Panc1 (cell line): ENCODE measurements at regions not wholly inside any gene's neighbourhood (a gene's known extent, or its start where the extent isn't known, plus 50 kb on each side); places are given as distances from the start of the nearest gene placed in this dataset.

Source experiments
- ATAC-seq: fragments of 200-7000 bp; cut with Tn5 transposase; 2 replicates; pipeline ENCODE4 v1.9.1; 2020; ENCODE audit warnings: mild to moderate bottlenecking, moderate library complexity
- BruUV-seq: library from RNA; stranded (reverse); fragments of 400-500 nt; replicated peaks from 2 replicates; lab custom pipeline; 2021; lab: Mats Ljungman, UMichigan
- CTCF ChIA-PET: fragments of 300-600 bp; sonication (Branson Sonifier 250); formaldehyde crosslinking; loops from one replicate; lab custom pipeline; 2022; ENCODE audit warnings: antibody characterized with exemption; lab: Charles Lee
- POLR2A ChIA-PET: fragments of 300-600 bp; sonication (Branson Sonifier 250); formaldehyde crosslinking; loops from one replicate; lab custom pipeline; 2022; ENCODE audit warnings: antibody characterized with exemption; lab: Charles Lee
- DNase-seq: peaks from one replicate; pipeline ENCODE4 v3.0.0-alpha.2; 2010; ENCODE audit warnings: low read depth, low spot score
- H3K27ac ChIP-seq: 2 replicates; pipeline ENCODE4 v1.5.1; 2011; ENCODE audit warnings: mild to moderate bottlenecking, low read length, inconsistent platforms
- H3K27me3 ChIP-seq: fragments of 200-500 bp; sonication (Bioruptor generic); 2 replicates; pipeline ENCODE4 v1.6.0; 2014; ENCODE audit warnings: low read length, inconsistent platforms; ENCODE audit not compliant: control insufficient read depth, insufficient read depth
- H3K36me3 ChIP-seq: fragments of 200-500 bp; sonication (Bioruptor generic); 2 replicates; pipeline ENCODE4 v1.5.1; 2014; ENCODE audit warnings: inconsistent platforms, mild to moderate bottlenecking, low read length, moderate library complexity; ENCODE audit not compliant: control insufficient read depth, insufficient read depth
- H3K4me1 ChIP-seq: 2 replicates; pipeline ENCODE4 v1.5.1; 2011; ENCODE audit warnings: inconsistent platforms, mild to moderate bottlenecking, low read length, moderate library complexity; ENCODE audit not compliant: control insufficient read depth, insufficient read depth
- H3K4me3 ChIP-seq, 2 experiments: 2 replicates each; pipeline ENCODE4 v1.5.1; 2011 to 2012; ENCODE audit warnings: low read depth in 2 of 2, low read length in 2 of 2, mild to moderate bottlenecking in 2 of 2, inconsistent platforms in 1 of 2, moderate library complexity in 1 of 2
- H3K9me3 ChIP-seq: fragments of 200-500 bp; sonication (Bioruptor generic); 2 replicates; pipeline ENCODE4 v1.5.1; 2014; ENCODE audit warnings: low read depth, mild to moderate bottlenecking, inconsistent platforms, low read length, moderate library complexity; ENCODE audit not compliant: control insufficient read depth, insufficient read depth
- CTCF ChIP-seq: fragments of 450-650 bp; IDR thresholded peaks from 2 replicates; pipeline ENCODE4 v1.5.1; 2017; ENCODE audit warnings: mild to moderate bottlenecking
- POLR2AphosphoS5 ChIP-seq: IDR thresholded peaks from 2 replicates; pipeline ENCODE4 v1.6.1; 2012; ENCODE audit warnings: mild to moderate bottlenecking, low read depth, low read length, moderate library complexity
- REST ChIP-seq, 2 experiments: IDR thresholded peaks; 2 replicates each; pipeline ENCODE4 v1.6.1; 2011 to 2012; ENCODE audit warnings: low read depth in 2 of 2, control low read depth in 1 of 2, low read length in 1 of 2, mild to moderate bottlenecking in 1 of 2, moderate library complexity in 1 of 2; ENCODE audit not compliant: insufficient read depth in 1 of 2
- SIN3A ChIP-seq: IDR thresholded peaks from 2 replicates; pipeline ENCODE4 v1.6.1; 2012; ENCODE audit warnings: low read depth, mild to moderate bottlenecking, low read length, moderate library complexity, borderline replicate concordance; ENCODE audit not compliant: insufficient read depth
- TCF7L2 ChIP-seq: IDR thresholded peaks from 2 replicates; pipeline ENCODE4 v1.6.1; 2011; ENCODE audit warnings: mild to moderate bottlenecking, low read depth, low read length, inconsistent platforms
- in situ Hi-C: cut with HindIII; loops from 2 replicates; pipeline ENCODE4 v1.10.0; 2016; ENCODE audit warnings: low sequenced_read_pairs, low pct_unique_long_range_greater_than_20kb
- intact Hi-C: fragments of 100-400 bp; cut with micrococcal nuclease; formaldehyde crosslinking; loops from one replicate; pipeline ENCODE4 v1.10.0; 2022; ENCODE audit not compliant: unreplicated experiment

DNA sequence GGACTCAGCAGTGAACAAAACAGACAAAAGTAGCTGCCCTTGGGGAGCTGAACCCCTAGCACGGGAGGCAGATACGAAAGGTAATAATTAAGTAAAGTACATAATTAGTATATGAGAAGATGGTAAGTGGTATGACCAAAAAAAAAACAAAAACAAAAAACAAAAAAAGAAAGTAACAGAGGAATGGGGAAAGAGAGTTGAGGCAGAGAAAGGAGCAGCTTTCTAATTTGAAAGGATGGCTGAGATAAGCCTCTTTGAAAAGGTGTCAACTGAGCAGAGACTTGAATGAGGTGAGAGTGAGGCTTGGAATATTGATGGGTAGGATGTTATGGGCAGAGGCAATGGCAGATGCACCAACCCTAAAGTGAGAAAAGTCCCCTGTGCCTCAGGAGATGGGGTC, 69.7 kb downstream of the CARTPT start:
- H3K4me3 ChIP-seq, result no peak overlapping the region
- DNase-seq (no peak), ATAC-seq (no peak)
- intact Hi-C loops, result loop anchor here (10.0 kb wide), 2 partner anchors 116 to 316 kb away; partner anchors contain the start of gene MAP1B
- TF ChIP-seq SIN3A (no peak), TCF7L2 (no peak)
- in situ Hi-C loops, result no loop called here
- no peak overlapping the region for H3K27ac ChIP-seq
- H3K4me1 ChIP-seq, result no peaks in the 10 kb centered on the region
- no peaks in the 10 kb centered on the region for H3K36me3 ChIP-seq
- ChIA-PET CTCF (interaction anchor here (0.6 kb wide), 1 partner anchor 574 kb away, joined by 3 read pairs; no protein-coding TSS in a partner anchor), POLR2A (no interaction called here)
- BruUV-seq, result no TSS peak
- peaks cover 11% of the 10 kb centered on the region for H3K27me3 ChIP-seq
- H3K9me3 ChIP-seq, result no peaks in the 10 kb centered on the region

DNA sequence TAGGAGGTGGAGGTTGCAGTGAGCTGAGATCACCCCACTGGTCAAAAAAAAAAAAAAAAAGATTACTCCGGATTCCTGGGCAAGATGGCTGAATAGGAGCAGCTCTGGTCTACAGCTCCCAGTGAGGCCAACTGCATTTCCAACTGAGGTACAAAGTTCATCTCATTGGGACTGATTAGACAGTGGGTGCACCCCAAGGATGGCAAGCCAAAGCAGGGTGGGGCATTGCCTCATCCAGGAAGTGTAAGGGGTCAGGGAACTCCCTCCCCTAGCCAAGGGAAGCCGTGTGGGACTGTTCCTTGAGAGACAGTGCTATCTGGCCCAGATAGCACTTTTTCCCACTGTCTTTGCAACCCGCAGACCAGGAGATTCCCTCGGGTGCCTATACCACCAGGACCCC, 70.7 kb downstream of the CARTPT start:
- intact Hi-C loops (loop anchor here (10.0 kb wide), 2 partner anchors 115 to 315 kb away; partner anchors contain the start of gene MAP1B), in situ Hi-C loops (no loop called here)
- ChIA-PET POLR2A (no interaction called here), CTCF (no interaction called here)
- Histone ChIP-seq H3K4me1 (no peaks in the 10 kb centered on the region), H3K4me3 (no peak overlapping the region), H3K9me3 (no peaks in the 10 kb centered on the region), H3K36me3 (no peaks in the 10 kb centered on the region), H3K27ac (no peak overlapping the region), H3K27me3 (peaks cover 11% of the 10 kb centered on the region)
- ATAC-seq (no peak), DNase-seq (no peak)
- no peak for TF ChIP-seq SIN3A
- no peak for TF ChIP-seq REST (IDR thresholded peaks at IDR 0.05; ENCODE audit: insufficient read depth in 1 of 2, low read depth in 2 of 2, low read length in 1 of 2)
- no peak for TF ChIP-seq POLR2AphosphoS5
- no peak for TF ChIP-seq TCF7L2
- no peak for TF ChIP-seq CTCF
- BruUV-seq, result no TSS peak

DNA sequence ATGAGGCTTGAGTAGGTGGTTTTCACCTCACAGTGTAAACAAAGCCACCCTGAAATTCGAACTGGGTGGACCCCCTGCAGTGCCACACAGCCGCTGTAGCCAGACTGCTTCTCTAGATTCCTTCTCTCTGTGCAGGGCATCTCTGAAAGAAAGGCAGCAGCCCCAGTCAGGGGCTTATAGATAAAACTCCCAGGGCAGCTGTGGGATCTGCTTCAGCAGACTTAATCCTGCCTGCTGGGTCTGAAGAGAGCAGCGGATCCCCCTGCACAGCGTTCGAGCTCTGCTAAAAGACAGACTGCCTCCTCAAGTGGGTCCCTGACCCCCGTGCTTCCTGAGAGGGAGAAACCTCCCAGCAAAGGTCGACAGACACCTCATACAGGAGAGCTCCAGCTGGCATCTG, 71.4 kb downstream of the CARTPT start:
- Histone ChIP-seq H3K9me3 (no peaks in the 10 kb centered on the region), H3K4me1 (no peaks in the 10 kb centered on the region), H3K36me3 (no peaks in the 10 kb centered on the region), H3K4me3 (no peak overlapping the region), H3K27me3 (peaks cover 11% of the 10 kb centered on the region), H3K27ac (no peak overlapping the region)
- ChIA-PET CTCF (no interaction called here), POLR2A (no interaction called here)
- intact Hi-C loops, result no loop called here
- in situ Hi-C loops, result no loop called here
- ATAC-seq (no peak), DNase-seq (no peak)
- TF ChIP-seq REST (IDR thresholded peaks at IDR 0.05; ENCODE audit: insufficient read depth in 1 of 2, low read depth in 2 of 2, low read length in 1 of 2), result no peak
- TF ChIP-seq TCF7L2, result no peak
- no peak for TF ChIP-seq POLR2AphosphoS5
- no peak for TF ChIP-seq CTCF
- no peak for TF ChIP-seq SIN3A
- BruUV-seq, result no TSS peak
